HG02623 (cell line): ENCODE measurements at regions not wholly inside any gene's neighbourhood (a gene's known extent, or its start where the extent isn't known, plus 50 kb on each side); places are given as distances from the start of the nearest gene placed in this dataset.
"Not testable (repeated sequence)": the region's sequence is repeated elsewhere in the genome, so short reads cannot be mapped to it uniquely, and the experiment has no call there.

Source experiments
- ATAC-seq: cut with Tn5 transposase; IDR thresholded peaks from one replicate; pipeline ENCODE4 v1.9.1; 2021; ENCODE audit warnings: moderate library complexity; ENCODE audit not compliant: unreplicated experiment

- ATAC-seq, result no peak
Observed at GRCh38 chr16:66030036-66030435, 336.5 kb upstream of the CDH5 start.

GRCh38 chr16:66028510-66029216, 337.8 kb upstream of the CDH5 start:
- ATAC-seq, result no peak

GRCh38 chr16:66026787-66027330, 339.6 kb upstream of the CDH5 start:
- ATAC-seq, result no peak

- no peak for ATAC-seq
Observed at GRCh38 chr16:66026211-66026610, 340.3 kb upstream of the CDH5 start.

- no peak for ATAC-seq
Observed at GRCh38 chr16:66025751-66026150, 340.7 kb upstream of the CDH5 start.

- not testable (repeated sequence) for ATAC-seq
Observed at GRCh38 chr16:66024567-66024966, 341.9 kb upstream of the CDH5 start.

- ATAC-seq, result no peak
Observed at GRCh38 chr16:66023481-66023880, 343.0 kb upstream of the CDH5 start.

GRCh38 chr16:66020642-66021041, 345.8 kb upstream of the CDH5 start:
- peak; percentile 63 for ATAC-seq

- no peak for ATAC-seq
Observed at GRCh38 chr16:66020046-66020445, 346.4 kb upstream of the CDH5 start.

- not testable (repeated sequence) for ATAC-seq
Observed at GRCh38 chr16:66019502-66019901, 347.0 kb upstream of the CDH5 start.

- no peak for ATAC-seq
Observed at GRCh38 chr16:66014221-66014620, 352.3 kb upstream of the CDH5 start.

GRCh38 chr16:66013486-66013885, 353.0 kb upstream of the CDH5 start:
- ATAC-seq, result no peak

- ATAC-seq, result no peak
Observed at GRCh38 chr16:66008136-66008535, 358.4 kb upstream of the CDH5 start.

GRCh38 chr16:66007717-66008116, 358.8 kb upstream of the CDH5 start:
- ATAC-seq, result no peak

GRCh38 chr16:66006485-66006884, 360.0 kb upstream of the CDH5 start:
- no peak for ATAC-seq

GRCh38 chr16:66004699-66005098, 361.8 kb upstream of the CDH5 start:
- ATAC-seq, result no peak

GRCh38 chr16:66003201-66003600, 363.3 kb upstream of the CDH5 start:
- no peak for ATAC-seq

GRCh38 chr16:66002601-66003000, 363.9 kb upstream of the CDH5 start:
- no peak for ATAC-seq

GRCh38 chr16:66001432-66001831, 365.1 kb upstream of the CDH5 start:
- no peak for ATAC-seq

GRCh38 chr16:65998443-65998842, 368.0 kb upstream of the CDH5 start:
- no peak for ATAC-seq

GRCh38 chr16:65994291-65994690, 372.2 kb upstream of the CDH5 start:
- ATAC-seq, result no peak

- no peak for ATAC-seq
Observed at GRCh38 chr16:65991149-65991701, 375.3 kb upstream of the CDH5 start.
